GM19452 (cell line): ENCODE measurements at regions not wholly inside any gene's neighbourhood (a gene's known extent, or its start where the extent isn't known, plus 50 kb on each side); places are given as distances from the start of the nearest gene placed in this dataset.

Experiments
- ATAC-seq: cut with Tn5 transposase; IDR thresholded peaks from one replicate; pipeline ENCODE4 v1.9.1; 2021; ENCODE audit not compliant: unreplicated experiment

DNA sequence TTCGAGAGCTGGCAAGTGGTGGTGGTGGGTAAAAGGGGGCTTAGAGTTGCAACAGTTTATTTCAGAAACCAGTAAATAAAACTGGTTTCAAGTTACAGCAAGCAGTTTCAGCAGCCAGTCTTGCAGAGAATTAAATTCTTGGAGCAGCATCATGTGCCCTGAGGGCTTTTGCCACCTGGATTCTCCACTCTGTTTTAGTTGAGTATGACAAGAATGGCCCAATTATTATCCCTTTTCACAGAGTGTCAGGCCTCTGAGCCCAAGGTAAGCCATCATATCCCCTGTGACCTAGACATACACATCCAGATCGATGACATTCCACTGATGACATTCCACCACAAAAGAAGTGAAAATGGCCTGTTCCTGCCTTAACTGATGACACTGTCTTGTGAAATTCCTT, 72.8 kb upstream of the FANCL start:
- no peak for ATAC-seq

DNA sequence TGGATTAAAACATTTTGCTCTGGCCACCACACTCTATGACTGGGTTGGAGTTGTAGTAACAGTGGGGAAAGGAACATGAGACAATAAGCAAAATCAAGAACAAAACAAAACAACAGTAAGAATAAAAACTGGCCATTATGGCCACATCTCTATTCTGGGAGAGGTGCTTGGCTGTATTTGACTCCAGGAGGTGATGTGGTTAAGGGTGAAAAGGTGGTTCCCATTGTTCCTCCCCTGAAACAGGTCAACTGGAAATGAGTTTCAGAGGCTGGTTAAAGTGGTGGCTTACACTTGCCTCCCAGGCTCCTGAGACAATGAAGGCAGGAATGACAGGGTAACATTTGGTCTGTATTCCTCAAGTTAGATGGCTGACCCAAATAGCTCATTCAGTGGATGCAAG, 67.3 kb upstream of the FANCL start:
- no peak for ATAC-seq

DNA sequence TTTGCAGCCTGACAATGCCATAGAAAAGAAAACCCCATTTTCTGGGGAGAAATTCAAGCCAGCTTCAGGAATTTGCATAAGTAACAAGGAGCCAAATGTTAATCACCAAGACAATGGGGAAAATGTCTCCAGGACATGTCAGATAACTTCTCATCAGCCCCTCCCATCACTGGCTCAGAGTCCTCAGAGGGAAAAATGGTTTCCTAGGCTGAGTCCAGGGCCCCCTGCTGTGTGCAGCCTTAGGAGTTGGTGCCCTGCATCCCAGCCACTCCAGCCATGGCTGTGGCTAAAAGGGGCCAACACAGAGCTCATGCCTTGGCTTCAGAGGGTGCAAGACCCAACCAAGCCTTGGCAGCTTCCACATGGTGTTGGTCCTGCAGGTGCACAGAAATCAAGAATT, 63.7 kb upstream of the FANCL start:
- ATAC-seq: no peak

DNA sequence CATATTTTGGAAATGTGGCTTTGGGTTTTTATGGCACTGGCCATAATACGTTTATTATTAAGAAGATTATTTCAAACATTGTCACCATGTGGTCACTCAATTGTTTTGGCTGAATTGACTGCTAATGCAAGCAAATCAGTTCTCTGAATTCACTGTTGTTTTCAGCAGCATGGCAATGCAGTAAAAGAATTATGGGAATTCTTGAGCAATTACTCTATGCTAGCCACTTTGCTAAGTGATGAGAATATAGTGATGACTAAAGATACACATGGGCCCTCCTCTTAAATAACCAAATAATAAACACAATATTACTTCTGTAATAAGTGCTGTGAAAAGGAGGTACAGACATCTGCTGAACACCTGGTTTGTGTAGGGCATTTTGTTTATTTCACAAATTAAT, 58.0 kb upstream of the FANCL start:
- no peak for ATAC-seq

- no peak for ATAC-seq
These were observed 51.9 kb upstream of the FANCL start for GRCh38 chr2:58293056-58293455.

GRCh38 chr2:58291726-58292438, 50.8 kb upstream of the FANCL start:
- ATAC-seq: no peak
